Loucy (cell line): ENCODE measurements at regions not wholly inside any gene's neighbourhood (a gene's known extent, or its start where the extent isn't known, plus 50 kb on each side); places are given as distances from the start of the nearest gene placed in this dataset.
"Not testable (repeated sequence)": the region's sequence is repeated elsewhere in the genome, so short reads cannot be mapped to it uniquely, and the experiment has no call there.

Source experiments
- EZH2phosphoT487 ChIP-seq: fragments of 200-600 bp; IDR thresholded peaks from 2 replicates; pipeline ENCODE4 v1.6.1; 2018; ENCODE audit warnings: antibody characterized with exemption, mild to moderate bottlenecking, moderate library complexity, borderline replicate concordance
- TF ChIP-seq, protein P1 (sequence below): fragments of 200-600 bp; sonication (generic); conservative IDR thresholded peaks from 2 replicates; pipeline ENCODE4 v1.5.1; 2014; ENCODE audit warnings: mild to moderate bottlenecking, antibody characterized with exemption, low read length

DNA sequence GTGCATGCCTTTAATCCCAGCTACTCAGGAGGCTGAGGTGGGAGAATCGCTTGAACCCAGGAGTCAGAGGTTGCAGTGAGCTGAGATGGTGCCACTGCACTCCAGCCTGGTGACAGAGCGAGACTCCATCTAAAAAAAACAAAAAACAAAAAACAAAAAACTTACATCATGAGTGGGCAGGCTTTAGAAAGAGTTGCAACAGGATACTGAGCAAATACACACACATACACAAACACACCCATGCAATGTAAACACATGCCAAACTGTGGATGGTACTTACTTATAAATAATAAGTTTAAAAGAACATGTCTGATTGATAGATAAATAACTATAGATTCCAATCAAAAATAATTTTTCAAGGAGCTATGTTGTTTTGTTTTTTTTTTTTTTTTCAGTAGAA is 481.7 kb upstream of the MARCKS start:
- TF ChIP-seq, protein P1, sequence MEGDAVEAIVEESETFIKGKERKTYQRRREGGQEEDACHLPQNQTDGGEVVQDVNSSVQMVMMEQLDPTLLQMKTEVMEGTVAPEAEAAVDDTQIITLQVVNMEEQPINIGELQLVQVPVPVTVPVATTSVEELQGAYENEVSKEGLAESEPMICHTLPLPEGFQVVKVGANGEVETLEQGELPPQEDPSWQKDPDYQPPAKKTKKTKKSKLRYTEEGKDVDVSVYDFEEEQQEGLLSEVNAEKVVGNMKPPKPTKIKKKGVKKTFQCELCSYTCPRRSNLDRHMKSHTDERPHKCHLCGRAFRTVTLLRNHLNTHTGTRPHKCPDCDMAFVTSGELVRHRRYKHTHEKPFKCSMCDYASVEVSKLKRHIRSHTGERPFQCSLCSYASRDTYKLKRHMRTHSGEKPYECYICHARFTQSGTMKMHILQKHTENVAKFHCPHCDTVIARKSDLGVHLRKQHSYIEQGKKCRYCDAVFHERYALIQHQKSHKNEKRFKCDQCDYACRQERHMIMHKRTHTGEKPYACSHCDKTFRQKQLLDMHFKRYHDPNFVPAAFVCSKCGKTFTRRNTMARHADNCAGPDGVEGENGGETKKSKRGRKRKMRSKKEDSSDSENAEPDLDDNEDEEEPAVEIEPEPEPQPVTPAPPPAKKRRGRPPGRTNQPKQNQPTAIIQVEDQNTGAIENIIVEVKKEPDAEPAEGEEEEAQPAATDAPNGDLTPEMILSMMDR = not testable (repeated sequence)
- TF ChIP-seq EZH2phosphoT487 = not testable (repeated sequence)
